ENCODE measurements at regions not wholly inside any gene's neighbourhood (a gene's known extent, or its start where the extent isn't known, plus 50 kb on each side); places are given as distances from the start of the nearest gene placed in this dataset.
"Not testable (repeated sequence)": the region's sequence is repeated elsewhere in the genome, so short reads cannot be mapped to it uniquely, and the experiment has no call there.

- H3K4me1 Mint-ChIP-seq; H3K4me3 Mint-ChIP-seq; H3K27me3 Mint-ChIP-seq; ATAC-seq (replicated peaks; ENCODE audit: extremely low read depth, poor library complexity, severe bottlenecking); H3K36me3 Mint-ChIP-seq (ENCODE audit: insufficient read depth); H3K27ac Mint-ChIP-seq (ENCODE audit: low read depth); DNase-seq (ENCODE audit: low spot score in 2 of 2): not testable (repeated sequence)
- peaks cover 30% of the 10 kb centered on the region for H3K9me3 Mint-ChIP-seq
Observed at GRCh38 chr10:42230812-42231211, 407.6 kb downstream of the ZNF33B start.

GRCh38 chr10:42230115-42230514 lies 408.3 kb downstream of the ZNF33B start:
- H3K36me3 Mint-ChIP-seq (ENCODE audit: insufficient read depth); DNase-seq (ENCODE audit: low spot score in 2 of 2); H3K27me3 Mint-ChIP-seq; ATAC-seq (replicated peaks; ENCODE audit: extremely low read depth, poor library complexity, severe bottlenecking); H3K4me1 Mint-ChIP-seq; H3K27ac Mint-ChIP-seq (ENCODE audit: low read depth); H3K4me3 Mint-ChIP-seq: not testable (repeated sequence)
- peaks cover 30% of the 10 kb centered on the region for H3K9me3 Mint-ChIP-seq

- not testable (repeated sequence) for H3K36me3 Mint-ChIP-seq (ENCODE audit: insufficient read depth); ATAC-seq (replicated peaks; ENCODE audit: extremely low read depth, poor library complexity, severe bottlenecking); H3K4me1 Mint-ChIP-seq; H3K27me3 Mint-ChIP-seq; H3K4me3 Mint-ChIP-seq; DNase-seq (ENCODE audit: low spot score in 2 of 2); H3K27ac Mint-ChIP-seq (ENCODE audit: low read depth)
- peaks cover 30% of the 10 kb centered on the region for H3K9me3 Mint-ChIP-seq
Observed at GRCh38 chr10:42227859-42228258, 410.5 kb downstream of the ZNF33B start.

- not testable (repeated sequence) for ATAC-seq (replicated peaks; ENCODE audit: extremely low read depth, poor library complexity, severe bottlenecking); H3K36me3 Mint-ChIP-seq (ENCODE audit: insufficient read depth); H3K4me3 Mint-ChIP-seq; H3K4me1 Mint-ChIP-seq; DNase-seq (ENCODE audit: low spot score in 2 of 2); H3K27me3 Mint-ChIP-seq; H3K27ac Mint-ChIP-seq (ENCODE audit: low read depth); H3K9me3 Mint-ChIP-seq
Observed at GRCh38 chr10:42193588-42193987, 444.8 kb downstream of the ZNF33B start.

- not testable (repeated sequence) for H3K4me1 Mint-ChIP-seq
Observed at GRCh38 chr10:42192450-42192849, 445.9 kb downstream of the ZNF33B start.

GRCh38 chr10:42187501-42188195 lies 450.7 kb downstream of the ZNF33B start:
- H3K27ac Mint-ChIP-seq (ENCODE audit: low read depth); DNase-seq (ENCODE audit: low spot score in 2 of 2); H3K36me3 Mint-ChIP-seq (ENCODE audit: insufficient read depth); H3K4me3 Mint-ChIP-seq; ATAC-seq (replicated peaks; ENCODE audit: extremely low read depth, poor library complexity, severe bottlenecking); H3K27me3 Mint-ChIP-seq; H3K9me3 Mint-ChIP-seq; H3K4me1 Mint-ChIP-seq: not testable (repeated sequence)

More at GRCh38 chr10:42192450-42192849, 445.9 kb downstream of the ZNF33B start:
- H3K27me3 Mint-ChIP-seq; H3K27ac Mint-ChIP-seq (ENCODE audit: low read depth); H3K9me3 Mint-ChIP-seq; DNase-seq (ENCODE audit: low spot score in 2 of 2); H3K36me3 Mint-ChIP-seq (ENCODE audit: insufficient read depth); ATAC-seq (replicated peaks; ENCODE audit: extremely low read depth, poor library complexity, severe bottlenecking); H3K4me3 Mint-ChIP-seq: not testable (repeated sequence)

DNA sequence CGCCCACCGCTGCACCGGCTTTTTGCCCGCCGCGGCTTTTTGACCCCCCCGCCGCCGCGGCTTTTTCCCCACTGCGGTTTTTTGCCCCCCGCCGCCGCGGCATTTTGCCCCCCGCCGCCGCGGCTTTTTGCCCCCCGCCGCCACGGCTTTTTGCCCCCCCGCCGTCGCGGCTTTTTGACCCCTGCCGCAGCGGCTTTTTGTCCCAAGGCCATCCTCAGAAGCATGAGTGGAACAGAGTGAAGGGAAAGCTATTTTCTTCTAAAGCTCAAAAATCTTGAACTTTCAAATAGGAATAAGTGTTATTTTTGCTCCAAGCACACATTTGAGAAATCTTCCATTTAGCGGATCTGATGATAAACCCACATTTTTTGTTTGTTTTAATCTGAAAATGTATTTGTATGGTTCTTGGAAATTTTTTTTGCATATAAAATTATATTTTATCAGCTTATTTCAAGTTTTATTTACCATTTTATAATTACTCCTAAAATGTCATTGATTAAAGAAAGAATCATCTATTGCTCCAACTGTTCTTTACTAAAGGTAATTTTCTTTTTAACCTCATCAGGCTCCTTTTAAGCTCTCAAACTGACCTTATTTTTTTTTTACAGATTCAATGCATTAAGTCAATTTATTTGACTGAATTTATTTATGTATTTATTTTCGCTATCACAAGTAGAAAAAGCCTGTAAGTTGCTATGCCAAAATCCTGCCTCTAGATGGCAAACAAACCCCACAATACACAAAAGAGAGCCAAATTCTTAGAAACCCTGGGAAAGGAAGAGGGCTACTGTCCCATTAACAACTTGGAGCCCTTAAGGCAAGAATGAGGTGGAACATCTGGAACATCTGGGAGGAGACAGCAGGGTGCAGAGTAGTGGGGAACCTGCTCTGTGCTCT lies 460.3 kb downstream of the ZNF33B start:
- Mint-ChIP-seq H3K27ac (ENCODE audit: low read depth) (peak overlapping the region; percentile 6), H3K27me3 (peaks cover 82% of the 10 kb centered on the region), H3K4me3 (peak overlapping the region; percentile 11), H3K9me3 (peaks cover 11% of the 10 kb centered on the region)
- not testable (repeated sequence) for H3K36me3 Mint-ChIP-seq (ENCODE audit: insufficient read depth); H3K4me1 Mint-ChIP-seq; DNase-seq (ENCODE audit: low spot score in 2 of 2); ATAC-seq (replicated peaks; ENCODE audit: extremely low read depth, poor library complexity, severe bottlenecking)

DNA sequence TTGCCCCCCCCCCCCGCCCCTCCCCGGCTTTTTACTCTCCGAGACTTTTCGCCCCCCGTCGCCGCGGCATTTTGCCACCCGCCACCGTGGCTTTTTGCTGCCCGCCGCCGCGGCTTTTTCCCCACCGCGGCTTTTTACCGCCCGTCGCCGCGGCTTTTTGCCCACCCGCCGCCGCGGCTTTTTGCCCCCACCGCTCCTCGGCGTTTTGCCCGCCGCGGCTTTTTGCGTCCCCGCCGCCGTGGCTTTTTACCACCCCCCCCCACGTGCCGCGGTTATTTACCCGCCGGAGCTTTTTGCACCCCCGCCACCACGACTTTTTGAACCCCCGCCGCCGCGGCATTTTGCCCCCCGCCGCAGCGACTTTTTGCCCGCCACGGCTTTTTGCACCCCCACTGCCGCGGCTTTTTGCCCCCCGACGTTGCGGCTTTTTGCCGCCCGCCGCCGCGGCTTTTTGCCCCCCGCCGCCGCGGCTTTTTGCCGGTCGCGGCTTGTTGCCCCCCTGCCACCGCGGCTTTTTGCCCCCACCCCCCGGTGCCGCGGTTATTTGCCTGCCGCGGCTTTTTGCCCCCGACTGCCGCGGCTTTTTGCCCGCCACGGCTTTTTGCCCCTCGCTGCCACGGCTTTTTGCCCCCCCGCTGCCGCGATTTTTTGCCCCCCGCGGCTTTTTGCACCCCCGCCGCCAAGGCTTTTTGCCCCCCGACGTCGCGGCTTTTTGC lies 461.1 kb downstream of the ZNF33B start:
- Mint-ChIP-seq H3K27me3 (peaks cover 79% of the 10 kb centered on the region), H3K27ac (ENCODE audit: low read depth) (no peak overlapping the region), H3K36me3 (ENCODE audit: insufficient read depth) (peaks cover 3% of the 10 kb centered on the region), H3K4me3 (no peak overlapping the region), H3K9me3 (peaks cover 12% of the 10 kb centered on the region), H3K4me1 (no peaks in the 10 kb centered on the region)
- DNase-seq (ENCODE audit: low spot score in 2 of 2) (no peak), ATAC-seq (replicated peaks; ENCODE audit: extremely low read depth, poor library complexity, severe bottlenecking) (no peak)

GRCh38 chr10:42150428-42151061 lies 487.8 kb downstream of the ZNF33B start:
- Mint-ChIP-seq H3K9me3 (peaks cover 16% of the 10 kb centered on the region), H3K36me3 (ENCODE audit: insufficient read depth) (no peaks in the 10 kb centered on the region), H3K4me3 (no peak overlapping the region), H3K27ac (ENCODE audit: low read depth) (no peak overlapping the region), H3K27me3 (no peaks in the 10 kb centered on the region), H3K4me1 (no peaks in the 10 kb centered on the region)
- DNase-seq (ENCODE audit: low spot score in 2 of 2): no peak
- no peak for ATAC-seq (replicated peaks; ENCODE audit: extremely low read depth, poor library complexity, severe bottlenecking)

DNA sequence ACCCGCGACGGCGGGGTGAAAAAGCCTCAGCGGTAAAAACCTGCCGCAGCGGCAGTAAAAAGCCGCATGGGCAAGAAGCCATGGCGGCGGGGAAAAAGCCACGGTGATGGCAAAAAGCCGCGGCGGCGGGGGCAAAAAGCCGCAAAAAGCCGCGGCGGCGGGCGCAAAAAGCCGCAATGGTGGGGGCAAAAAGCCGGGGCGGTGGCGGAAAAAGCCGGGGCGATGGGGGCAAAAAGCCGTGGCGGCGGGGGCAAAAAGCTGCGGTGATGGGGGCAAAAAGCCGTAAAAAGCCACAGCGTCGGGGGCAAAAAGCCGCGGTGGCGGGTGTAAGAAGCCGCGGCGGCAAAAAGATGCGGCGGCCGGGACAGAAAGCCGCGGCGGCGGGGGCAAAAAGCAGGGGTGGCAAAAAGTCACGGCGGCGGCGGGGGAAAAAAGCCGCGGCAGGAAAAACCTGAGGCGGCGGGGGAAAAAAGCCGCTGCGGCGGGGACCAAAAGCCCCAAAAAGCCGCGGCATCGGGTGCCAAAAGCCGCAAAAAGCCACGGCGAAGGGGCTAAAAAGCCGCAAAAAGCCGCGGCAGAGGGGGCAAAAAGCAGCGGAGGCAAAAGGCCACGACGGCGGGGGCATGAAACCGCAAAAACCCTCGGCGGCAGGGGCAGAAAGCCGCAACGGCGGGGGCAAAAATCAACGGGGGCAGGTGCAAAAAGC lies 488.5 kb downstream of the ZNF33B start:
- H3K4me3 Mint-ChIP-seq: no peak overlapping the region
- ATAC-seq (replicated peaks; ENCODE audit: extremely low read depth, poor library complexity, severe bottlenecking): no peak
- no peak for DNase-seq (ENCODE audit: low spot score in 2 of 2)
- peaks cover 10% of the 10 kb centered on the region for H3K9me3 Mint-ChIP-seq
- no peaks in the 10 kb centered on the region for H3K36me3 Mint-ChIP-seq (ENCODE audit: insufficient read depth)
- no peaks in the 10 kb centered on the region for H3K27me3 Mint-ChIP-seq
- no peak overlapping the region for H3K27ac Mint-ChIP-seq (ENCODE audit: low read depth)
- no peaks in the 10 kb centered on the region for H3K4me1 Mint-ChIP-seq

DNA sequence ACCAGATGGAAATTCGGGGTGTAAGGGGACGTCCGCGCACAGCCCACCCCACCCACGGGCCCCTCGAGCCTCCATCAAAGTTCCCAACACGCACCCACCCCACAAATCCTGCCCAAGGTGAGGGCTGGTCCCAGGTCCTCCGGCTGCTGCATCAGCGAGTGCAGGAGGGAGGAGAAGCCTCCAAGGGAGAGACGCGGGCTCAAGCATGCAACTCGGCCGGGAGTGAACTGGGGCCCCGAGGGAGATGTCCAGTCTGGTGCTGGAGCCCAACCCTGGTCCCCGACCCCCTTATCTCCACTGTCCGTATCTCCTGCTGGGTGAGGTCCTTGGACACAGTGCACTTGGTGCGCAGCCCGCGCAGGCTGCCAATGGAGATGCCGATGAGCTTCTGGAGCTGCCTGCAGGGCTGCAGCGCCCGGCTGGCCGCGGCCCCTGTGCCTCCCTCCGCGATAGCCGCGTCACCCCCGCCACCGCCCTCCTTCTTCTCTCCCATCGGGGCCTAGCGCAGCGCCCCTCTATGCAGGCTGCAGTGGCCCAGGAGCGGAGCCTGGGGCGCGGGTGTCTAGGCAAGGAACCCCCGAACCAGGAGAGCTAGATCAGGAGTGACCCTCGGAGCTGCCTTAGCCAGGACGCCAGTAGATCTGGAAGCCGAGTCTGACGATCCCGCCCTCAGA lies 489.2 kb downstream of the ZNF33B start:
- H3K36me3 Mint-ChIP-seq (ENCODE audit: insufficient read depth): no peaks in the 10 kb centered on the region
- peaks cover 12% of the 10 kb centered on the region for H3K9me3 Mint-ChIP-seq
- no peak overlapping the region for H3K4me3 Mint-ChIP-seq
- H3K27me3 Mint-ChIP-seq: no peaks in the 10 kb centered on the region
- DNase-seq (ENCODE audit: low spot score in 2 of 2) (no peak), ATAC-seq (replicated peaks; ENCODE audit: extremely low read depth, poor library complexity, severe bottlenecking) (no peak)
- no peaks in the 10 kb centered on the region for H3K4me1 Mint-ChIP-seq
- no peak overlapping the region for H3K27ac Mint-ChIP-seq (ENCODE audit: low read depth)

Measured in central memory CD8-positive, alpha-beta T cell (primary cell).